ENCODE measurements at regions not wholly inside any gene's neighbourhood (a gene's known extent, or its start where the extent isn't known, plus 50 kb on each side); places are given as distances from the start of the nearest gene placed in this dataset.
"Not testable (repeated sequence)": the region's sequence is repeated elsewhere in the genome, so short reads cannot be mapped to it uniquely, and the experiment has no call there.

DNA sequence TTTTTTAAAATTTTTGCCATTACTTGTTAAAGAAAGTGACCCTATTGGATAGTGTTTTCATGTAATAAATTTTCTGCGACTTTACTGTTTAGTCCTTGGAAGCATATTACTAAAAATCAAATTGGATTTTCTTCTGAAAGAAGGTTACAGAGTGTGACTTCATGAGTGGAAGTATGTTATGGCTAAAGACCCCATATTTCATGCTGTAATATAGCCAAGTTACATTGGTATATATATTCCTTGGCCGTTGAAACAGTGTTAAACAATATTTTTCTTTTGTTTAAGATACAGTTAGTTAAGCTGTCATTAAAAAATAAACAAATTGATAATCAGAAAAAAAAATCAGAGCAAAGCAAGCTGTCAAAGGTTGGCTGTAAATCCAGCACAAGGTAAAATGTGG lies 541.7 kb downstream of the TTLL7 start:
- DNase-seq: not testable (repeated sequence)

DNA sequence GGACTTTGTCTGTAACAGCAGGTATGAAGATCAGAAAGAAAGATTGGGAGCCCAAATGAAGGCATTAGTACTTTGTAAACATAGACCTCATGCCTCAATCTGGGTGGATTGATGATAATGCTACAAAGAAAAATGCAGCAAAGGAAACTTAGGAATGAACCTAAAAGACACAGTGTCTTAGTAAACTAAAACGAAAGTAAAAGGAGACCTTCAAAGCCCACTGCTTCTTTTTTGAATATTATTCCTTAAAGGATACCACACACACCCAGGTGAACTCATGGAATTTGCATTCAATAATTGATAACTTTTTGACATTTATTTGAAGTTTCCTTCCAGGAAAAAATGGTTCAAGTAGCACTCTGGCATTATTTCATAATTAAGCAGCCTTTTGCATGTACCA lies 543.2 kb downstream of the TTLL7 start:
- not testable (repeated sequence) for DNase-seq

GRCh38 chr1:83445873-83446272 lies 553.1 kb downstream of the TTLL7 start:
- DNase-seq: peak; percentile 15 to 35

DNA sequence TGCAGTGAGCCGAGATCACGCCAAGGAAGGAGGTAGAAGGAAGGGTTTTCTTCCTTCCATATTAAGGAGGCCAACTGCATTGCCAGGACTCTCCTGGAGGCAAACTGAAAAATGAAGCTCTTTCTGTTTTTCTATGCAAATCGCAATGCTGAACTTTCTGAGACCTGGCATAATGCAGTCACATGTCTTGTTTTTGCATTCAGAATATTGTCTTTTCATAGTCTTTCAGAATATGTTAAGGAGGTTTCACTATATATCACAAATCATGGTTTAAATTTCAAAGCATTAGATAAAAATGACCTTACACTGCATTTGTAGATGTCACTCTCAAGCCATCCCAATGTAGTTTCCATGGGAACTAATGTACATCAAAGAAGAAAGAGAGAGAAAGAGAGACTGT lies 556.5 kb downstream of the TTLL7 start:
- not testable (repeated sequence) for DNase-seq

- DNase-seq: not testable (repeated sequence)
Observed at GRCh38 chr1:83440586-83440985, 558.3 kb downstream of the TTLL7 start.

DNA sequence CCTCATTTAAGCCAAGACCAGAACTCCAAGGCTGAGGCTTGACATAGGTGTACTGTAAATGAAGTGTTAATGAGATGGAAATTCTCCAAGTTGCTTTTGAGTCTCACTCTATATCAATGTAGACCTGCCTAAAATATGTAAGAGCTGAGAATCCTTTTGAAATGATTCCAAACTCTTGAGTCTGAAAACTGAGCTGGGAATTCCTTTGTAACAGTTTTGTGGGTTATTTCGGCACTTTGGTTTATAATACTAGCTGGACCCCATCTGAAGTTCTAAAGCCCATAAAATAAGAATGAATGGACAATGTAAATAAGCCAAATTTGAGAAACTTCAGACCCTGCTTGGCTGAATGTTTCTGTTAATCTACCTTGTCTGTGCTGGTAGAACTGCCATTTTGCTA lies 558.9 kb downstream of the TTLL7 start:
- not testable (repeated sequence) for DNase-seq

DNA sequence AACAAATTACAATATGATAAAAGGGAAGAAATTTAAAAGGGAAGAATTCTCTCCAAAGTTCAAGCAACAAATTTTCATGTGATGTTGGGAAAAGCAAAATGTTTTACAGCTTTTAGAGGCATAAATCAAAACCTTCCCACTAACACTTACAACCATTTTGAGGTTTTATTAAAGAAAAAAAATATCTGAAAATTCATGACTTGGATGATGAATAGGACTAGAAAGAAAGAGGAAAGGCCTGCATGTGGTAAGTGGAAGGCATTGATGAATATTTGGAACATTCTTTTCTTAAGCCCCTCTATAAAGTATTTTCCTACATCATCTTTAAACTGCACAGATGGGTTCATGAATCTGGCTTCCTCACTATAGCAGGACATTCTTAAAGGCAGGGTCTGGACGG lies 560.6 kb downstream of the TTLL7 start:
- not testable (repeated sequence) for DNase-seq

DNA sequence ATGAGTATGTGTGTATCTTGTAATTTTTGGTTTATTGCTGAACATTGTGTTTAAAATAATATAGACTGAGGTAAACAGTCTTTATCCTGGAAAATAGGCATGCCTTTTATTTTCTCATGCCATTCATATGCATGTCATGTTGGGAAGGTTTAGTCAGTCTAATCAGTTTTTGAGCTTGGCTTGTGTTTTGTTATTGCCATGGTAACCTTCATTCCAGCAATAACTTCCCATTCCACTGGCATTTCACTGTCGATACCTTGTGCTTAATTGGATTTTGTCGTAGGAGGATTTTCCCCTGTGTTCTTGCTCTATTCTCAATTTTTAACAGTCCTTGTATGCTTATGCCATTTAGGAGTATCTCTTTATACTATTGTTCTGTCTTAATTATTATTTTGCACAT lies 563.6 kb downstream of the TTLL7 start:
- DNase-seq: not testable (repeated sequence)

GRCh38 chr1:83427566-83427965 lies 571.4 kb downstream of the TTLL7 start:
- not testable (repeated sequence) for DNase-seq

- DNase-seq: not testable (repeated sequence)
Observed at GRCh38 chr1:83423382-83423781, 575.5 kb downstream of the TTLL7 start.

DNA sequence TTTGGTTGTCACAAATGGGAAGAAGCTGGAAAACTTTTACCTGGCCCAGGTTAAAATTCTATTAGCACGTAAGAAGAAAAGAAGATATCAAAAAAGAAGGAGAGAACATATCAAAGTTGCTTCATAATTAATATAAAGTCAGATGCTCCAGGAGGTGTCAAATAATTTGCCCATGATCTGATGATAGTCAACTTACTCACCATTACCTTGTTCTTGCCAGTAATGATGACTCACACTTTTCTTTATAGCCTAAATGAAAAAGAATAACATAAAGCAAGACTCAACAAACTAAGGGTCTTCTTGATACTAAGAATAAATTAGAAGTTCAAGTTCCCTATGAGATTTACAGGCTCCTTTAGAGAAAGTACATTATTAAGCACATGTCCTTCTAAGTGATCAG lies 580.4 kb downstream of the TTLL7 start:
- no peak for DNase-seq

DNA sequence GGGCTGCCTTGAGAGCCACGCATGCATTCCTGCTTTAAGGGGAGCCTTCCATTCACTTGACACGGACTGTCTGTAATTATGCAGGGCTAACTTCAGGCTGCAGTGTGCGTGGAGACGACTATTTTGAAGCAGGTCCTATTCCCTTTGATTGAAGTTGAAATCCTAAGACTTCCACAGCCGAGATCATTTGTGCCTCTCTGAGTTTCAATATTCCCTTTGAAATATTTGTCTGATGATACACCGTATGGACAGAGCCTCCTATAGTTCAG lies 585.2 kb downstream of the TTLL7 start:
- not testable (repeated sequence) for DNase-seq

DNA sequence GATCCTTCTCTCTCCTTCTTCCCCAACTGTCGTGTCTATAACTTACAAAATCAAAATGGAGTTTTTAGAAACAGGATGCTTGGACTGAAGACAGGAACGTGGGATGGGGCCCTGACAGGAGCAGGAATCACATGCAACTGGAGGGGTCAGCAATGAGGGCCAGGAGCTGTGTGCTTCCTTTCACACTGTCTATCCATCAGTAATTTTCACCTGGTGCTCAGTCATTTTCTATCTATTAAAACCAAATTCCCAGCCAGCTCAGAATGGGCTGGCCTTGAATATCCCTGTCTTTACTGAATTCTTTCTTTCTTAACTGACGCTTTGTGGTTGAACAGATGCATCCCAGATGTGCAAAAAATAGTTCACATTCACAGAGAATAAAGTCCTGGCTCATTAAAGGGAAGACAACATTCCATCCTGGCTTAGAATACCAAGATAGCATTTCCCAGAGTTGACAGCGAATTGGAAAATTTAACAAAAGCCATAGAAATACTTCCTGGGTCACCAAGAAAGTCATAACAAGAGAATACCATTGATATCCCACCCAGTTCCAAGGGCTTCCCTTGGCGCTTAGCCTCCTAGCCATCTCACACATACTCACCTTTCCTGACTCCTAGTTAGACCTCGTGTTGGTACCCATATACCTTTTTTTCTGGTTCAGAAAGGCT lies 588.1 kb downstream of the TTLL7 start:
- not testable (repeated sequence) for DNase-seq

- not testable (repeated sequence) for DNase-seq
Observed at GRCh38 chr1:83406693-83407371, 592.1 kb downstream of the TTLL7 start.

DNA sequence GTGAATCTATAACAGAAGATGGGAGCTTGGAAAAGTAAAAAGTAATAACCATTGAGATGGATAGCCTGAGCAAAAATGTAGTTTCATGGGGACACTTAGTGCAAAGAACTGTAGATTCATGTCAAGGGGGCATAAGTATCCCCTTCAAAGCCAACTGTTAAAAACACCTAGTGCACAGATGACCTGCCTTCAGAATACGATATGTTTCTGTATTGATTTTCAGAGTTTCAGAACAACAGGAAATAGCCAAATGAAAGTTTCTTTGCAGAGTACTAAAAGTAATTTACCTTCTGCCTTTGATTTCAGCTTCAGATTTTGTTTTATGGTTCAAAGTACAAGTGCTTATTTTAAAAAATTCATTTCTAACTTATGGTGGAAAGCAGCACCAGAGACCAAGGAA lies 593.1 kb downstream of the TTLL7 start:
- not testable (repeated sequence) for DNase-seq

GRCh38 chr1:83403500-83403899 lies 595.4 kb downstream of the TTLL7 start:
- not testable (repeated sequence) for DNase-seq

- not testable (repeated sequence) for DNase-seq
Observed at GRCh38 chr1:83401146-83401545, 597.8 kb downstream of the TTLL7 start.

DNA sequence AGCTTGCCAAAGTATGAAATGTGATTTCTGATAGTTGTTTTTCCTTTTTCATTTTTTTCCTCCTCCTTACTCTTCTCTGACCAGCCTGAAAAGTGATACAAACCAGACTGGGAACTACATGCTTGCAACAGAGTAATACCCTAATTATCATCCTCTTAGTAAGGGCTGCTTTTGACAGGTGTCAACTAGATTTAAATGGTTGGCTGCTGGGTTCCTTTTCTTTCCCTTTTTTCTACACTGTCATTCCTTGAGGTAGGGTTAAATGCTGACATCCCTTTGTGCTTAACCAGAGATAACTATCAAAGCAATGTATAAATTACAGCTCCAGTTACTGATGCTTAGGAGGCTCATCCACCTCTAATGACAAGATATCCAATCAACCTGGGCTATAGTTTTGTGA lies 598.8 kb downstream of the TTLL7 start:
- DNase-seq: not testable (repeated sequence)

GRCh38 chr1:83398125-83398524 lies 600.8 kb downstream of the TTLL7 start:
- DNase-seq: not testable (repeated sequence)

- DNase-seq: not testable (repeated sequence)
Observed at GRCh38 chr1:83395130-83395529, 603.8 kb downstream of the TTLL7 start.

DNA sequence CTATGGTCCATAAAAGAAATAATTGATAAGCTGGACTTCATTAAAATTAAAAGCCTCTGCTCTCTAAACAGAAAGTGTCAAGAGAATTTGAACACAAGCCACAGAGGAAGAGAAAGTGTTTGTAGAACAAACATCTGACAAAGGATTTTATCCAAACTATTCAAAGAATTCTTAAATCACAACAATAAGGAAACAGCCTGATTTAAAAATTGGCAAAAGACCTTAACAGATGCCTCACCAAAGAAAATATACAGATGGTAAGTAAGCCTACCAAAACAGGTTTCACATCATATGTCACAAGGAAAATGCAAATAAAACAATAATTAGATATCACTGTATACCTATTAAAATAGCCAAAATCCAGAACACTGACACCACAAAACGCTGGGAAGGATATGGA lies 612.0 kb downstream of the TTLL7 start:
- not testable (repeated sequence) for DNase-seq

GRCh38 chr1:83383107-83383506 lies 615.8 kb downstream of the TTLL7 start:
- not testable (repeated sequence) for DNase-seq

DNA sequence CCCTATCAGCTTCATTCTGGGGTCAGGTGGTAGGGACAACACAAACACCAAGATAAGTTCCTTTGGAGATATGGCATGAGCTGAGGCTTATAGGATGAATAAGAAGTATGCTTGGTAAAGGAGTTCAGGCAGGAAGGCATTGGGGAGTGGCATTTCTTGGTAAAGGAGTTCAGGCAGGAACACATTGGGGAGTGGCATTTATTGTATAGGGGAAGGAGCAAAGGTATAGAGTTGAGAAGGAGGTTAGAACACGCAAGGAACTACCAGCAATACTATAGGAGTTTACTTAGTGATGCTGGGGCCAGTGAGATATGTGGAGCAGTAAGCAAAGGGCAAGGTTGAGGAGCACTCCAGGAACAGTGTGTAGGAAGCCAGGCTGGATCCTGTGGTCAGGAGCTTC lies 625.9 kb downstream of the TTLL7 start:
- not testable (repeated sequence) for DNase-seq

- not testable (repeated sequence) for DNase-seq
Observed at GRCh38 chr1:83369853-83370252, 629.1 kb downstream of the TTLL7 start.

DNA sequence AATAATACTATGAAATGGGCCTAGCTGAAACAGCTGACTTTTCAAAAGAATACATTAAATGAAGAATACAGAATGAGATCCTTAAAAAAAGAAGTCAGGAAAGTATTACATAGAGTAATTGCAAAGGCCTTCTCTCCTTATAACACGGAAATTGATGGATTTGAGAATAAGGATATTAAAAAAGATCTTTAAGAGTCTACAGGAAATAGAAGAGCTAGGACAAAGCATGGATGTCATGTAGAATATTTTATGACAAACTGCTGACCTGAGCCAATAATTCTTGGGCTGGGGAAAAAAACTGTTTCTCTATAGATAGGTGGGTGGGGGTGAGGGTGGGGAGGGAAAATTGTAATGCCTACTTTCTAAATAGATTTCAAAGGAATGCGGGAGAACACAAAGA lies 633.6 kb downstream of the TTLL7 start:
- DNase-seq: not testable (repeated sequence)
